Keratinocyte (primary cell): ENCODE measurements at regions not wholly inside any gene's neighbourhood (a gene's known extent, or its start where the extent isn't known, plus 50 kb on each side); places are given as distances from the start of the nearest gene placed in this dataset.

Experiments used
- DNase-seq: peaks from one replicate; pipeline ENCODE4 v3.0.0-alpha.2; 2011; ENCODE audit warnings: low read depth, missing footprints, low spot score
- FAIRE-seq: peaks from 2 replicates; lab custom pipeline; 2011; peaks lifted over from hg19 to GRCh38; lab: Jason Lieb, UNC
- H2AFZ ChIP-seq: 2 replicates; pipeline ENCODE4 v1.6.0; 2012; ENCODE audit warnings: low read length, control low read depth, inconsistent platforms; ENCODE audit not compliant: control insufficient read depth
- H3K27ac ChIP-seq: 2 replicates; pipeline ENCODE4 v1.5.1; 2011; ENCODE audit warnings: low read length; ENCODE audit not compliant: control insufficient read depth, insufficient read depth
- H3K27me3 ChIP-seq: 3 replicates; pipeline ENCODE4 v1.6.0; 2011; ENCODE audit warnings: low read length; ENCODE audit not compliant: control insufficient read depth, insufficient read depth; ENCODE audit errors: extremely low read depth
- H3K36me3 ChIP-seq, 2 experiments: 2 replicates in 1 of 2; 3 replicates in 1 of 2; pipeline ENCODE4 v1.5.1; 2011; ENCODE audit warnings: low read length in 2 of 2, mild to moderate bottlenecking in 1 of 2; ENCODE audit not compliant: control insufficient read depth in 2 of 2, insufficient read depth in 2 of 2; ENCODE audit errors: extremely low read depth in 1 of 2
- H3K4me1 ChIP-seq: 3 replicates; pipeline ENCODE4 v1.5.1; 2011; ENCODE audit warnings: low read length; ENCODE audit not compliant: control insufficient read depth, insufficient read depth; ENCODE audit errors: extremely low read depth
- H3K4me2 ChIP-seq: 3 replicates; pipeline ENCODE4 v1.6.0; 2011; ENCODE audit warnings: low read depth, low read length; ENCODE audit not compliant: control insufficient read depth, insufficient read depth; ENCODE audit errors: extremely low read depth
- H3K4me3 ChIP-seq, 3 experiments: fragments of 200-600 bp in 1 of 3; sonication (generic) in 1 of 3; 2 replicates in 2 of 3; 3 replicates in 1 of 3; pipeline ENCODE4 v1.5.1; 2011 to 2016; ENCODE audit warnings: low read length in 3 of 3, mild to moderate bottlenecking in 3 of 3, control low read depth in 2 of 3, inconsistent platforms in 1 of 3, low read depth in 1 of 3, mixed read lengths in 1 of 3, mixed run types in 1 of 3, moderate library complexity in 1 of 3; ENCODE audit not compliant: control insufficient read depth in 2 of 3, insufficient read depth in 2 of 3; ENCODE audit errors: extremely low read depth in 1 of 3
- H3K79me2 ChIP-seq: 2 replicates; pipeline ENCODE4 v1.6.0; 2012; ENCODE audit warnings: low read length; ENCODE audit not compliant: control insufficient read depth, insufficient read depth
- H3K9ac ChIP-seq: 3 replicates; pipeline ENCODE4 v1.6.0; 2011; ENCODE audit warnings: low read length; ENCODE audit not compliant: control insufficient read depth, insufficient read depth; ENCODE audit errors: extremely low read depth
- H3K9me1 ChIP-seq: 3 replicates; pipeline ENCODE4 v1.6.0; 2011; ENCODE audit warnings: low read length; ENCODE audit not compliant: control insufficient read depth, insufficient read depth; ENCODE audit errors: extremely low read depth
- H3K9me3 ChIP-seq: 2 replicates; pipeline ENCODE4 v1.5.1; 2012; ENCODE audit warnings: low read depth, low read length; ENCODE audit not compliant: control insufficient read depth
- H4K20me1 ChIP-seq: 3 replicates; pipeline ENCODE4 v1.6.0; 2011; ENCODE audit warnings: low read length; ENCODE audit not compliant: control insufficient read depth, insufficient read depth; ENCODE audit errors: extremely low read depth
- EZH2 ChIP-seq: IDR thresholded peaks from one replicate; pipeline ENCODE4 v1.6.1; 2012; ENCODE audit warnings: inconsistent platforms, mild to moderate bottlenecking, low read length, moderate library complexity
- dilution Hi-C: fragments of 300-500 bp; cut with MboI; formaldehyde crosslinking; loops from one replicate; pipeline ENCODE4 v1.7.0; 2020; ENCODE audit warnings: low sequenced_read_pairs; ENCODE audit not compliant: extremely low pct_ligation_motif_present
- TF ChIP-seq, protein P1 (sequence below), 3 experiments: IDR thresholded peaks in 1 of 3; conservative IDR thresholded peaks in 1 of 3; optimal IDR thresholded peaks in 1 of 3; 2 replicates in 2 of 3; 3 replicates in 1 of 3; pipeline versions ENCODE3 to v1.5.1; 2011; ENCODE audit warnings: low read length in 3 of 3, mild to moderate bottlenecking in 3 of 3, moderate library complexity in 2 of 3, control low read depth in 1 of 3, inconsistent platforms in 1 of 3; ENCODE audit not compliant: insufficient read depth in 2 of 3; ENCODE audit errors: extremely low read depth in 1 of 3

DNA sequence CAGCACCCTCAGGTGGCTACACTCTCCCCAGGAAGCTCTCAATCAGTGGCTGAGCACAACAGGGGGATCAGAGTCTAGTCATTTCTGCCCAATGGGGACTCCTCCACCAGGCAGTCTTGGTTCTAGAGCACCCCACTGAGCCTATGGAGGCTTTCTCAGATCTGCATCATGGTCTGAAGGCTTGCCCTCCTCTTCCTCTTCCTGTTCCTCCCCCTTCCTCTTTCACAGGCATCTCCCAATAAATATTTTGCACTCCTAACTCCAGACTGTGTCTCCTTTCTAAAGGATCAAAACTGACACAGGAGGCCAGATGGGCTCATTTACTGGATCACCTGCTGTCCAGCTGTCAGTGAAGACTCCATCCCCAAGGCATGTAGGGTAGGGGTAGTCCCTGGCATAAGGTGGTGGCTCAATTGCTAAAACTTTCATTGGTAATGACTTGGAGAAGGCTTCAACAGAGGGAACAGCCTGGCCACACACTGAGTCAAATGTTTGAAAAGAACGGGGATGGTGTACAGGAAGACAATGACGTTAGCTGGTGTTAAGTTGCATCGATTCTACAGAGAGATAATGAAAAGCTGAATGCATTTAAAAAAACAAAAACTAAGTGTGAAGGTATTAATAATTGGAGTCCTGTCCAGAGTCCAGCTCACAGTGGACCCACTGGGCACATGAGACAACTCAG lies 84.2 kb upstream of the SLC2A1 start:
- Histone ChIP-seq H3K4me3 (no peak overlapping the region), H3K79me2 (no peaks in the 10 kb centered on the region), H3K9ac (no peak overlapping the region), H3K36me3 (no peaks in the 10 kb centered on the region), H3K4me1 (no peaks in the 10 kb centered on the region), H3K27me3 (no peaks in the 10 kb centered on the region), H3K9me3 (no peaks in the 10 kb centered on the region), H3K9me1 (no peaks in the 10 kb centered on the region), H4K20me1 (no peaks in the 10 kb centered on the region), H3K4me2 (no peak overlapping the region), H3K27ac (no peak overlapping the region), H2AFZ (no peak overlapping the region)
- DNase-seq (no peak), FAIRE-seq (no peak)
- TF ChIP-seq, protein P1, sequence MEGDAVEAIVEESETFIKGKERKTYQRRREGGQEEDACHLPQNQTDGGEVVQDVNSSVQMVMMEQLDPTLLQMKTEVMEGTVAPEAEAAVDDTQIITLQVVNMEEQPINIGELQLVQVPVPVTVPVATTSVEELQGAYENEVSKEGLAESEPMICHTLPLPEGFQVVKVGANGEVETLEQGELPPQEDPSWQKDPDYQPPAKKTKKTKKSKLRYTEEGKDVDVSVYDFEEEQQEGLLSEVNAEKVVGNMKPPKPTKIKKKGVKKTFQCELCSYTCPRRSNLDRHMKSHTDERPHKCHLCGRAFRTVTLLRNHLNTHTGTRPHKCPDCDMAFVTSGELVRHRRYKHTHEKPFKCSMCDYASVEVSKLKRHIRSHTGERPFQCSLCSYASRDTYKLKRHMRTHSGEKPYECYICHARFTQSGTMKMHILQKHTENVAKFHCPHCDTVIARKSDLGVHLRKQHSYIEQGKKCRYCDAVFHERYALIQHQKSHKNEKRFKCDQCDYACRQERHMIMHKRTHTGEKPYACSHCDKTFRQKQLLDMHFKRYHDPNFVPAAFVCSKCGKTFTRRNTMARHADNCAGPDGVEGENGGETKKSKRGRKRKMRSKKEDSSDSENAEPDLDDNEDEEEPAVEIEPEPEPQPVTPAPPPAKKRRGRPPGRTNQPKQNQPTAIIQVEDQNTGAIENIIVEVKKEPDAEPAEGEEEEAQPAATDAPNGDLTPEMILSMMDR (optimal IDR thresholded peaks at IDR 0.05 in 1 of 3, IDR thresholded peaks at IDR 0.05 in 1 of 3, conservative IDR thresholded peaks at IDR 0.05 in 1 of 3; ENCODE audit: extremely low read depth in 1 of 3, insufficient read depth in 2 of 3, low read length in 3 of 3) = no peak
- TF ChIP-seq EZH2 = no peak
- dilution Hi-C loops = no loop called here

DNA sequence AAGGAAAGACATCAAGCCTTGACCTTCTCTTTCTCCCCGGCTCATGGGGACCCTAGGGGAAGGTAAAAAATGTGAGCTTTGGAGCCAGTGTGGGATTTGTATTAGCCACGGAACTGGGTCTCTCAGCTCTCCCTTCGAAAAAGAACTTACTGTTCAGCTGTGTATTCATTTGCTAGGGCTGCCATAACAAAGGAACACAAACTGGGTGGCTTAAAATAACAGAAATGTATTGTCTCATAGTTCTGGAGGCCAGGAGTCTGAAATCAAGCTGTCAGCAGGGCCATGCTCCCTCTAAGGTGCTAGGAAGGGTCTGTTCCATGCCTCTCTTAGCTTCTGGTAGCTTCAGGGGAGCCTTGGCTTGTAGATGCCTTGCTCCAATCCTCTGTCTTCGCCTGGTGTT lies 83.5 kb upstream of the SLC2A1 start:
- no peak for FAIRE-seq
- TF ChIP-seq EZH2 = no peak
- dilution Hi-C loops = no loop called here

DNA sequence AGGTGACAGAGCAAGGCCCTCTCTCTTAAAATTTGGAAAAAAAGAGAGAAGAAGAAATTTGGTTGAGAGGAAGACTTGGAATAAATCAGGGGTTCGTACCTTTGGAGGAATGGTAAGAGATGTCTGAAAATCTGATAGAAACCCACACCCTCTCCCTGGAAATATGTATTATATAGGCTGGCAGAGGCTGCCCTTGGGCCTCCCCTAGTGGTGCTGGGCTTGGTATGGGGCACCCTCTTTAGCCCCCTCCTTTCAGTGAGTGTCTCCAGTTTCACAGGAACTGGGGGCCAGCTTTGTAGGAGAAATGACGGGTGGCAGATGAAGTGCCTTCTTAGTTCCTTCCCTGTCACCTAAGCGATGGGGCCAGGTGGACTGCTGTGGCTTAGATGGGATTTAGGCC lies 82.9 kb upstream of the SLC2A1 start:
- no peak for FAIRE-seq
- dilution Hi-C loops = no loop called here
- no peaks in the 10 kb centered on the region for H3K9me1 ChIP-seq

More for the DNA sequence above, 83.5 kb upstream of the SLC2A1 start:
- Histone ChIP-seq H3K4me3 (no peak overlapping the region), H3K9me1 (no peaks in the 10 kb centered on the region), H3K79me2 (no peaks in the 10 kb centered on the region), H3K27me3 (no peaks in the 10 kb centered on the region), H3K4me2 (no peak overlapping the region), H4K20me1 (no peaks in the 10 kb centered on the region), H2AFZ (no peak overlapping the region), H3K27ac (no peak overlapping the region), H3K9me3 (no peaks in the 10 kb centered on the region), H3K4me1 (no peaks in the 10 kb centered on the region), H3K9ac (no peak overlapping the region), H3K36me3 (no peaks in the 10 kb centered on the region)
- no peak for DNase-seq

More for the DNA sequence above, 82.9 kb upstream of the SLC2A1 start:
- no peak for DNase-seq
- H3K4me2 ChIP-seq = no peak overlapping the region
- no peak overlapping the region for H3K9ac ChIP-seq
- H3K79me2 ChIP-seq = no peaks in the 10 kb centered on the region
- no peak overlapping the region for H2AFZ ChIP-seq
- TF ChIP-seq, protein P1 (optimal IDR thresholded peaks at IDR 0.05 in 1 of 3, IDR thresholded peaks at IDR 0.05 in 1 of 3, conservative IDR thresholded peaks at IDR 0.05 in 1 of 3; ENCODE audit: extremely low read depth in 1 of 3, insufficient read depth in 2 of 3, low read length in 3 of 3) = peak in 1 of 3 experiments; percentile 24
- TF ChIP-seq EZH2 = no peak
- H3K36me3 ChIP-seq = no peaks in the 10 kb centered on the region
- H3K27me3 ChIP-seq = no peaks in the 10 kb centered on the region
- H3K27ac ChIP-seq = no peak overlapping the region
- no peak overlapping the region for H3K4me3 ChIP-seq
- no peaks in the 10 kb centered on the region for H4K20me1 ChIP-seq
- H3K4me1 ChIP-seq = no peaks in the 10 kb centered on the region
- no peaks in the 10 kb centered on the region for H3K9me3 ChIP-seq
